IMR-90 (cell line): ENCODE measurements at regions not wholly inside any gene's neighbourhood (a gene's known extent, or its start where the extent isn't known, plus 50 kb on each side); places are given as distances from the start of the nearest gene placed in this dataset.

ENCODE experiments used
- BHLHE40 ChIP-seq: fragments of 150-350 bp; IDR thresholded peaks from 2 replicates; pipeline ENCODE4 v1.6.1; 2016; ENCODE audit warnings: mild to moderate bottlenecking, low read depth, low read length
- CEBPB ChIP-seq: IDR thresholded peaks from 2 replicates; pipeline ENCODE4 v1.6.1; 2012; ENCODE audit warnings: low read depth, low read length, improper control_type of control experiment
- CHD1 ChIP-seq: IDR thresholded peaks from 2 replicates; pipeline ENCODE4 v1.6.1; 2012; ENCODE audit warnings: low read depth, low read length, improper control_type of control experiment
- CTCF ChIP-seq: conservative IDR thresholded peaks from 2 replicates; pipeline ENCODE4 v1.5.1; 2012; ENCODE audit warnings: mild to moderate bottlenecking, low read depth, low read length, improper control_type of control experiment
- FOS ChIP-seq: fragments of 150-350 bp; IDR thresholded peaks from 2 replicates; pipeline ENCODE4 v1.6.1; 2016; ENCODE audit warnings: low read depth, low read length
- MXI1 ChIP-seq: IDR thresholded peaks from 2 replicates; pipeline ENCODE4 v1.6.1; 2012; ENCODE audit warnings: low read depth, mild to moderate bottlenecking, low read length, moderate library complexity, borderline replicate concordance
- POLR2A ChIP-seq: IDR thresholded peaks from 2 replicates; pipeline ENCODE4 v1.6.1; 2012; ENCODE audit warnings: mild to moderate bottlenecking, low read depth, low read length
- RAD21 ChIP-seq: IDR thresholded peaks from 2 replicates; pipeline ENCODE4 v1.6.1; 2012; ENCODE audit warnings: low read length, improper control_type of control experiment
- USF2 ChIP-seq: fragments of 150-350 bp; IDR thresholded peaks from 2 replicates; pipeline ENCODE4 v1.6.1; 2017; ENCODE audit warnings: mild to moderate bottlenecking, antibody characterized with exemption, low read length, low read depth

DNA sequence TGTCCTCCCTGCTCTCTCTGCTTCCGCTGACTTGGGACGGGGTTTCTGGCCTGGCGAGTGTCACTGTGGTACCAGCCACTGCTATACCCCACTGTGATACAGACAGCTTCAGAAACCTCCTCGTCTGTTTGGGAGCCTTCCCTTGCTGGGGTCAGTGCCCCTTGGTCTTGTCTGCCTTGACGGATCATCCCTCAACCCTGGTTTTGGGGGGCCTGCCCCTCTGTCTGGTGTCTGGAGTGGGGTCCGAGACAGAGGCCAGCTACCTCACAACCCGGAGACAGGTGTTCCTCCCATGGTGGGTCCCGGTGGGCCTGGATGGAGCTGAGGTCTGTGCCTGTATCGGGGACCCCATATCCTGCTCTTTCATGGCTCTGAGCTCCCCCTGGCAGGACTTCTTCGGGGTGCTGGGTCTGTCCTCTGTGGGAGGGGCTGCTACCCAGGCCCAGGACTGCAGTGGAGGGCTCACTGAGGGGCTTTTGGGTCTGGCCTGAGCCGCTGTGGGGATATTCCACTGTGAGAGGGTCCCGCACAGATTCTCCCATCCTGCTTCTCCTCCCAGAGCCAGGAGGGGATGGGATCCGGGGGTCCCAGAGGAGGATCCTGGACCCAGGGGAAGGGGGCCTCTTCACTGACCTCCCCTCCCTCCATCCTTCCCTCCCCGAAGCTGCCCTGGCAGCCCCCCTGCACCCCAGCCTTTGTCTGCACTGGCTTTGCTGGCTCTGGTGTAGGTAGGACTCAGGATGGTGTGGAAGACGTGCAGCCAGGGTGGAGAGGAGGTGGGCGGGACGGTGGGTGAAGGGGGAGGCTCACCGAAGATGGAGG is 365.5 kb downstream of the TMEM121 start:
- no peak for TF ChIP-seq CTCF
- no peak for TF ChIP-seq POLR2A
- TF ChIP-seq CEBPB: no peak
- TF ChIP-seq MXI1: no peak
- TF ChIP-seq BHLHE40: no peak
- no peak for TF ChIP-seq USF2
- TF ChIP-seq RAD21: no peak
- no peak for TF ChIP-seq CHD1
- no peak for TF ChIP-seq FOS
